Stomach (tissue), 8 donors: ENCODE measurements at regions not wholly inside any gene's neighbourhood (a gene's known extent, or its start where the extent isn't known, plus 50 kb on each side); places are given as distances from the start of the nearest gene placed in this dataset.

Source experiments
- DNase-seq, 2 donors: peaks; one replicate each; pipeline versions ENCODE4 v3.0.0 to v3.0.0-alpha.2; 2013 to 2019
- H3K27ac ChIP-seq, 5 donors: fragments of 200-600 bp in 4 of 5; sonication (generic) in 4 of 5; one replicate each; pipeline ENCODE4 v1.5.1; 2013 to 2019; ENCODE audit warnings: mild to moderate bottlenecking in 1 of 5, moderate library complexity in 1 of 5
- H3K27me3 ChIP-seq, 3 donors: fragments of 200-600 bp; sonication (generic); one replicate each; pipeline ENCODE4 v1.5.1; 2017 to 2019; ENCODE audit warnings: mixed run types in 1 of 3
- H3K36me3 ChIP-seq, 4 donors: fragments of 200-600 bp; sonication (generic); 1 replicate in 3 of 4; 2 replicates in 1 of 4; pipeline ENCODE4 v1.5.1; 2016 to 2019
- H3K4me1 ChIP-seq, 4 donors: fragments of 200-600 bp; sonication (generic); one replicate each; pipeline ENCODE4 v1.5.1; 2016 to 2019
- H3K4me3 ChIP-seq, 4 donors: fragments of 200-600 bp; sonication (generic) in 3 of 4; one replicate each; pipeline ENCODE4 v1.5.1; 2016 to 2019; ENCODE audit warnings: mild to moderate bottlenecking in 1 of 4
- H3K9me3 ChIP-seq, 4 donors: fragments of 200-600 bp; sonication (generic); one replicate each; pipeline ENCODE4 v1.5.1; 2016 to 2019
- CTCF ChIP-seq, 7 experiments: fragments of 450-650 bp in 4 of 7; fragments of 200-600 bp in 3 of 7; sonication (generic) in 3 of 7; IDR thresholded peaks; one replicate each; pipeline ENCODE4 v1.5.1; 2016 to 2019; ENCODE audit warnings: antibody characterized with exemption in 7 of 7, control low read depth in 2 of 7, mild to moderate bottlenecking in 1 of 7
- EP300 ChIP-seq: sonication (generic); formaldehyde crosslinking; IDR thresholded peaks from one replicate; pipeline ENCODE4 v1.6.1; 2017; ENCODE audit warnings: antibody characterized with exemption
- POLR2A ChIP-seq, 4 donors: fragments of 450-650 bp; IDR thresholded peaks; one replicate each; pipeline ENCODE4 v1.6.1; 2016; ENCODE audit warnings: antibody characterized with exemption in 4 of 4, control low read depth in 2 of 4, mild to moderate bottlenecking in 1 of 4, moderate library complexity in 1 of 4
- POLR2AphosphoS5 ChIP-seq, 3 donors: sonication (generic); formaldehyde crosslinking; IDR thresholded peaks; one replicate each; pipeline ENCODE4 v1.6.1; 2016; ENCODE audit warnings: antibody characterized with exemption in 3 of 3
- WGBS, 5 donors: extraction: QIAGEN DNeasy Blood & Tissue Kit in 3 of 5; methylation state at CpG; one replicate each; pipeline versions ENCODE4 v1.1.5 to v1.1.7; 2013 to 2018; 5-methylcytosine and 5-hydroxymethylcytosine counted together
- intact Hi-C: fragments of 100-400 bp; cut with DNase I; formaldehyde crosslinking; loops from one replicate; pipeline ENCODE4 v1.15.1; 2023; ENCODE audit warnings: low total_unique reads
- donor health status: healthy with polysubstance abuse.
- donor health status: Bipolar disorder and iron deficiency.
- donor health status: healthy.

- no peaks in the 10 kb centered on the region for H3K27me3 ChIP-seq
- H3K4me3 ChIP-seq: no peak overlapping the region
- no peaks in the 10 kb centered on the region for H3K36me3 ChIP-seq
- TF ChIP-seq POLR2AphosphoS5 (IDR thresholded peaks at IDR 0.05): no peak
- TF ChIP-seq POLR2A (IDR thresholded peaks at IDR 0.05): no peak
- TF ChIP-seq CTCF (IDR thresholded peaks at IDR 0.05): no peak
- TF ChIP-seq EP300: no peak
- intact Hi-C loops: loop anchor here (10.0 kb wide), 1 partner anchor 60 kb away; no protein-coding TSS in a partner anchor
- 57 to 82% (median 72%) methylated on average over 3 of the region's 3 CpGs for WGBS, 5 donors
- no peak for DNase-seq
- peaks cover 0 to 18% (median 0%) of the 10 kb centered on the region in 4 donors for H3K9me3 ChIP-seq
- no peak overlapping the region for H3K27ac ChIP-seq
- no peaks in the 10 kb centered on the region for H3K4me1 ChIP-seq
These were observed 67.3 kb upstream of the SIRPG start for GRCh38 chr20:1724901-1725300.

DNA sequence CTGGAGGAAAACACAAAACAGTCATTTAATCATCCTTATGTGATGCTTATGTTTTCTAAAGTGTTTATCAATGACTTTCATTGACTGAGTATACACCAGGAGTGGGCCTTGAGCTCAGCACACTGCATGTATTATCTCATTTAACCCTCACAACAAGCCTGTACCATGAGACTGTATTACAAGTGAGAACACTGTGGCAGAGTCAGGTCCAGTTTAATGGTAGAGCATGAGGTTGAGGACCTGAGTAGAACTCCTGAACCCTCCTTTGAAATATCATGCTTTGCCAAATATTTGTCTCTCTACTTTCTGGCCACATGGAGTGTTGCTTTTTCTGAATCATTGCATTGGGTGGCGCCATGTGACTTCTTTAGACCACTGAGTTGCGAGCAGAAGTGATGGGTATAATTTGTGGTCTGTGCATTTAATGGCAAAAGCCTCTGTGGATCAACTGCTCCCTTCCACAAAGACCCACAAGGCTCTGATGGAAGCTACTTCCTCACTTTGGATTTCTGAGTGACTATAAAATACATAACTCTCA, 65.0 kb upstream of the SIRPG start:
- no peak overlapping the region for H3K4me3 ChIP-seq
- intact Hi-C loops: loop anchor here (10.0 kb wide), 1 partner anchor 58 kb away; no protein-coding TSS in a partner anchor
- no peaks in the 10 kb centered on the region for H3K4me1 ChIP-seq
- WGBS, 5 donors: 71 to 82% (median 75%) methylated on average over 2 of the region's 2 CpGs
- H3K9me3 ChIP-seq: peaks cover 0 to 18% (median 0%) of the 10 kb centered on the region in 4 donors
- H3K36me3 ChIP-seq: no peaks in the 10 kb centered on the region
- TF ChIP-seq CTCF (IDR thresholded peaks at IDR 0.05): no peak
- no peak for TF ChIP-seq EP300
- no peak for TF ChIP-seq POLR2AphosphoS5 (IDR thresholded peaks at IDR 0.05)
- TF ChIP-seq POLR2A (IDR thresholded peaks at IDR 0.05): no peak
- no peak overlapping the region for H3K27ac ChIP-seq
- no peaks in the 10 kb centered on the region for H3K27me3 ChIP-seq
- DNase-seq: no peak

- TF ChIP-seq POLR2A (IDR thresholded peaks at IDR 0.05): no peak
- no peak for TF ChIP-seq POLR2AphosphoS5 (IDR thresholded peaks at IDR 0.05)
- no peak for TF ChIP-seq EP300
- no peak for TF ChIP-seq CTCF (IDR thresholded peaks at IDR 0.05)
- H3K4me1 ChIP-seq: no peaks in the 10 kb centered on the region
- peaks cover 0 to 18% (median 0%) of the 10 kb centered on the region in 4 donors for H3K9me3 ChIP-seq
- no peak for DNase-seq
- intact Hi-C loops: loop anchor here (10.0 kb wide), 1 partner anchor 57 kb away; no protein-coding TSS in a partner anchor
- no peak overlapping the region for H3K4me3 ChIP-seq
- H3K36me3 ChIP-seq: no peaks in the 10 kb centered on the region
- no peak overlapping the region for H3K27ac ChIP-seq
- WGBS, 5 donors: 50 to 63% (median 55%) methylated on average over 6 of the region's 6 CpGs
- H3K27me3 ChIP-seq: no peaks in the 10 kb centered on the region
These were observed 64.3 kb upstream of the SIRPG start for GRCh38 chr20:1721687-1722512.

GRCh38 chr20:1720845-1721475, 63.4 kb upstream of the SIRPG start:
- no peaks in the 10 kb centered on the region for H3K36me3 ChIP-seq
- H3K4me3 ChIP-seq: no peak overlapping the region
- DNase-seq: no peak
- no peak overlapping the region for H3K27ac ChIP-seq
- H3K27me3 ChIP-seq: no peaks in the 10 kb centered on the region
- no peaks in the 10 kb centered on the region for H3K4me1 ChIP-seq
- peaks cover 0 to 17% (median 0%) of the 10 kb centered on the region in 4 donors for H3K9me3 ChIP-seq
- intact Hi-C loops: loop anchor here (10.0 kb wide), 1 partner anchor 56 kb away; no protein-coding TSS in a partner anchor
- TF ChIP-seq POLR2A (IDR thresholded peaks at IDR 0.05): no peak
- TF ChIP-seq POLR2AphosphoS5 (IDR thresholded peaks at IDR 0.05): no peak
- TF ChIP-seq CTCF (IDR thresholded peaks at IDR 0.05): no peak
- TF ChIP-seq EP300: no peak
- WGBS, 5 donors: 67 to 81% (median 70%) methylated on average over 5 of the region's 5 CpGs
